Spleen (tissue), 11 donors: ENCODE measurements at regions not wholly inside any gene's neighbourhood (a gene's known extent, or its start where the extent isn't known, plus 50 kb on each side); places are given as distances from the start of the nearest gene placed in this dataset.

ENCODE experiments used
- DNase-seq: peaks from one replicate; pipeline ENCODE4 v3.0.0-alpha.2; 2020
- H3K27ac ChIP-seq, 8 donors: fragments of 200-600 bp; sonication (generic) in 7 of 8; 1 replicate in 4 of 8; 2 replicates in 4 of 8; pipeline versions ENCODE4 v1.5.0 to v1.8.0; 2016 to 2021; ENCODE audit warnings: inconsistent platforms in 4 of 8, mild to moderate bottlenecking in 4 of 8, moderate library complexity in 1 of 8
- H3K27me3 ChIP-seq, 7 donors: fragments of 200-600 bp; sonication (generic) in 6 of 7; replicated peaks in 1 of 7; 1 replicate in 4 of 7; 2 replicates in 3 of 7; pipeline versions ENCODE4 v1.5.0 to v1.8.0; 2016 to 2021; ENCODE audit warnings: inconsistent platforms in 3 of 7, mild to moderate bottlenecking in 1 of 7
- H3K36me3 ChIP-seq, 6 donors: fragments of 200-600 bp; sonication (generic) in 5 of 6; 1 replicate in 4 of 6; 2 replicates in 2 of 6; pipeline versions ENCODE4 v1.5.0 to v1.8.0; 2016 to 2021; ENCODE audit warnings: inconsistent platforms in 2 of 6
- H3K4me1 ChIP-seq, 6 donors: fragments of 200-600 bp; sonication (generic) in 5 of 6; 1 replicate in 3 of 6; 2 replicates in 3 of 6; pipeline versions ENCODE4 v1.5.0 to v1.8.0; 2016 to 2021; ENCODE audit warnings: inconsistent platforms in 3 of 6
- H3K4me3 ChIP-seq, 8 donors: fragments of 200-600 bp; sonication (generic) in 7 of 8; 1 replicate in 4 of 8; 2 replicates in 4 of 8; pipeline versions ENCODE4 v1.5.0 to v1.8.0; 2016 to 2021; ENCODE audit warnings: inconsistent platforms in 4 of 8, mild to moderate bottlenecking in 4 of 8, moderate library complexity in 2 of 8
- H3K9me3 ChIP-seq, 8 donors: fragments of 200-600 bp; sonication (generic) in 7 of 8; 1 replicate in 4 of 8; 2 replicates in 4 of 8; pipeline versions ENCODE4 v1.5.0 to v1.8.0; 2016 to 2021; ENCODE audit warnings: inconsistent platforms in 4 of 8
- POLR2A ChIP-seq, 3 donors: fragments of 450-650 bp; IDR thresholded peaks; one replicate each; pipeline ENCODE4 v1.5.1; 2017; ENCODE audit warnings: antibody characterized with exemption in 3 of 3, mild to moderate bottlenecking in 1 of 3
- POLR2AphosphoS5 ChIP-seq, 3 donors: sonication (generic); formaldehyde crosslinking; IDR thresholded peaks; one replicate each; pipeline ENCODE4 v1.5.1; 2017; ENCODE audit warnings: antibody characterized with exemption in 3 of 3
- WGBS, 5 donors: extraction: QIAGEN DNeasy Blood & Tissue Kit in 3 of 5; methylation state at CpG; one replicate each; pipeline versions ENCODE4 v1.1.5 to v1.1.7; 2013 to 2018; 5-methylcytosine and 5-hydroxymethylcytosine counted together
- intact Hi-C: fragments of 100-400 bp; cut with DNase I; formaldehyde crosslinking; loops from one replicate; pipeline ENCODE4 v1.15.0; 2023; ENCODE audit warnings: low total_unique reads
- TF ChIP-seq, protein P1 (sequence below), 11 experiments: fragments of 200-600 bp in 7 of 11; fragments of 450-650 bp in 4 of 11; sonication (generic) in 4 of 11; IDR thresholded peaks in 8 of 11; conservative IDR thresholded peaks in 3 of 11; 1 replicate in 7 of 11; 2 replicates in 4 of 11; pipeline versions ENCODE4 v1.4.0 to v1.8.0; 2016 to 2021; ENCODE audit warnings: antibody characterized with exemption in 11 of 11, inconsistent platforms in 4 of 11, mild to moderate bottlenecking in 1 of 11
- donor health status: healthy with polysubstance abuse.
- donor health status: DM: no; HTN: no; CAD: no; lungs with moderate emphysema.
- donor health status: DM: no; HTN: no; CAD: no.
- donor health status: Bipolar disorder and iron deficiency.
- donor health status: healthy.
- donor health status: DM: no; HTN: no; CAD: no.
- donor health status: DM: yes; HTN: yes; CAD: no.

DNA sequence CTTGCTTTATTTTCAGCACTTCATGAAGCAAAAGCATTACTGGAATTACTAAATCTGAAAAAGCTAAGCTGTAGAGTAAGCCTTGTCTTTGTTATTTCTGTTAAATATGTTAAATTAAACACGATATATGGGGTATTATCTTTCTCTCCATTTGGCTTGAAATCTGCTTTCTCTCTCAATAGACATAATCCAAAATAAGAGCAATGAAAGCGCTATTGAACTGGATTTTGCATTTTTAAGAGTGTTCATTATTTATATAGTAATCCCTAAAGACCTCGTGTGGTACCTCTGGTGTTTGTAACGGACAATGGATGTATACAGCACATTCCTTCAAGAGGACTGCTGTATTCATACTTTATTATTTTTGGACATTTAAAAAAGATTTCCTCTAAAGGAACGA, 91.5 kb upstream of the KCNE2 start:
- Histone ChIP-seq H3K4me3 (no peak overlapping the region), H3K27me3 (no peaks in the 10 kb centered on the region), H3K36me3 (no peaks in the 10 kb centered on the region), H3K4me1 (peaks cover 0 to 3% (median 0%) of the 10 kb centered on the region in 6 donors), H3K27ac (no peak overlapping the region), H3K9me3 (no peaks in the 10 kb centered on the region)
- 87 to 93% (median 91%) methylated on average over 5 of the region's 5 CpGs for WGBS, 5 donors
- DNase-seq = no peak
- TF ChIP-seq, protein P1, sequence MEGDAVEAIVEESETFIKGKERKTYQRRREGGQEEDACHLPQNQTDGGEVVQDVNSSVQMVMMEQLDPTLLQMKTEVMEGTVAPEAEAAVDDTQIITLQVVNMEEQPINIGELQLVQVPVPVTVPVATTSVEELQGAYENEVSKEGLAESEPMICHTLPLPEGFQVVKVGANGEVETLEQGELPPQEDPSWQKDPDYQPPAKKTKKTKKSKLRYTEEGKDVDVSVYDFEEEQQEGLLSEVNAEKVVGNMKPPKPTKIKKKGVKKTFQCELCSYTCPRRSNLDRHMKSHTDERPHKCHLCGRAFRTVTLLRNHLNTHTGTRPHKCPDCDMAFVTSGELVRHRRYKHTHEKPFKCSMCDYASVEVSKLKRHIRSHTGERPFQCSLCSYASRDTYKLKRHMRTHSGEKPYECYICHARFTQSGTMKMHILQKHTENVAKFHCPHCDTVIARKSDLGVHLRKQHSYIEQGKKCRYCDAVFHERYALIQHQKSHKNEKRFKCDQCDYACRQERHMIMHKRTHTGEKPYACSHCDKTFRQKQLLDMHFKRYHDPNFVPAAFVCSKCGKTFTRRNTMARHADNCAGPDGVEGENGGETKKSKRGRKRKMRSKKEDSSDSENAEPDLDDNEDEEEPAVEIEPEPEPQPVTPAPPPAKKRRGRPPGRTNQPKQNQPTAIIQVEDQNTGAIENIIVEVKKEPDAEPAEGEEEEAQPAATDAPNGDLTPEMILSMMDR (IDR thresholded peaks at IDR 0.05 in 8 of 11, conservative IDR thresholded peaks at IDR 0.05 in 3 of 11) = no peak
- TF ChIP-seq POLR2A (IDR thresholded peaks at IDR 0.05) = no peak
- TF ChIP-seq POLR2AphosphoS5 (IDR thresholded peaks at IDR 0.05) = no peak
- intact Hi-C loops = no loop called here

DNA sequence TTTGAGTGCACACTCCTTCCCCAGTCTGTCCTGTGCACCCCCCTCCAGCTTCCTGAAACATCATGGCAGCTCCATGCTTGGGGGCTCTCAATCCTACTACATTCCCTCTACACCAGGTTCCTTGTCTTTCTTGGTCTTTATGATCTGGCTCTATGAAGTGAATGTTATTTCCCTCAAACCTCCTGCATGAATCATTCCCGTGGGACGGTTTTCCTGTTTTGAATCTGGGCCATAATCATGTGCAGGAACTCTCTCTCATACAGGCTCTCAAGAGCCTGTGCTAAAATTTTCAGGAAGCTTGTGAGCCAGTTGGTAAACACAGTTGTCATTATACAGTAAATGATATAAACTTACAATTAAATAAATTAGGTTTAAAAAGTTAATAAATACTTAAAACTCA, 89.8 kb upstream of the KCNE2 start:
- DNase-seq = no peak
- intact Hi-C loops = no loop called here
- H3K27me3 ChIP-seq = no peaks in the 10 kb centered on the region
- H3K36me3 ChIP-seq = no peaks in the 10 kb centered on the region
- peaks cover 0 to 3% (median 0%) of the 10 kb centered on the region in 6 donors for H3K4me1 ChIP-seq
- TF ChIP-seq, protein P1 (IDR thresholded peaks at IDR 0.05 in 8 of 11, conservative IDR thresholded peaks at IDR 0.05 in 3 of 11) = no peak
- TF ChIP-seq POLR2AphosphoS5 (IDR thresholded peaks at IDR 0.05) (no peak), POLR2A (IDR thresholded peaks at IDR 0.05) (no peak)
- H3K9me3 ChIP-seq = no peaks in the 10 kb centered on the region
- 65 to 73% (median 70%) methylated on average over 2 of the region's 2 CpGs for whole genome bisulfite sequencing, 5 donors
- no peak overlapping the region for H3K27ac ChIP-seq
- H3K4me3 ChIP-seq = no peak overlapping the region

DNA sequence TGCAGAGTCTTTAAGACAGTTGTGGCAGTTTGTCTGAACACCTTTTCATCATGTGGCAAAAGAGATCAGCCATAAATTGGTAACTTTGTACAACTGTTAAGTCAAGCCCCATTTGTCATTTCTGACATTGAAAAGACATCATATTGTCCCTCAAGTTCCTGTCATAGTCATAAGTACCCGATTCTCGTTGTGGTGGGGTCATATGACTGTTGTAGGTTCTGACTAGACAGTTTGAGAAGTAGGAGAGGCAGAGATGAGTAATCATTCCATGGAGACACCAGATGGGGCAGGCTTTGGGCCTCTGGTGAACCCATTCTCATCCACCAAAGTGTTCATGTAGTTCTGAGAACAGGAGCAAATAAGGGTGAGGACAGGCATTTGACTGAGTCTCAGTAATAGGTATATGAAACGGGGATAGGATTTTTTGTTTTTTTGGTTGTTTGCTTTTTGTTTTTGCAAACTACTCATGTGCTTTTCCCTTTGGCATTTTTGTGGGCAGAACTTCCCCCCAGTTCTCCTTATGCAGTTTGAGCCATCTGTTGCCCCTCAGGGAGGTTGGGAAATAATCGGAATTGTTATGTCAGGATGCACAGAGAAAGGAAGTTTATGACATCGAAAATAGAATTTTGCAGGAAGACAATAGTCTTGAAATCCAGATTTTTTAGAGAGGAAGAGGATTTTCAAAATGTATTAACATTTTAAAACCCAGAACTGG, 86.9 kb upstream of the KCNE2 start:
- intact Hi-C loops = no loop called here
- DNase-seq = no peak
- Histone ChIP-seq H3K9me3 (no peaks in the 10 kb centered on the region), H3K27me3 (no peaks in the 10 kb centered on the region), H3K4me3 (no peak overlapping the region), H3K27ac (no peak overlapping the region), H3K4me1 (no peaks in the 10 kb centered on the region), H3K36me3 (no peaks in the 10 kb centered on the region)
- TF ChIP-seq, protein P1 (IDR thresholded peaks at IDR 0.05 in 8 of 11, conservative IDR thresholded peaks at IDR 0.05 in 3 of 11) = no peak
- TF ChIP-seq POLR2AphosphoS5 (IDR thresholded peaks at IDR 0.05) (no peak), POLR2A (IDR thresholded peaks at IDR 0.05) (no peak)
- 50 to 68% (median 63%) methylated on average over 5 of the region's 5 CpGs for WGBS, 5 donors

DNA sequence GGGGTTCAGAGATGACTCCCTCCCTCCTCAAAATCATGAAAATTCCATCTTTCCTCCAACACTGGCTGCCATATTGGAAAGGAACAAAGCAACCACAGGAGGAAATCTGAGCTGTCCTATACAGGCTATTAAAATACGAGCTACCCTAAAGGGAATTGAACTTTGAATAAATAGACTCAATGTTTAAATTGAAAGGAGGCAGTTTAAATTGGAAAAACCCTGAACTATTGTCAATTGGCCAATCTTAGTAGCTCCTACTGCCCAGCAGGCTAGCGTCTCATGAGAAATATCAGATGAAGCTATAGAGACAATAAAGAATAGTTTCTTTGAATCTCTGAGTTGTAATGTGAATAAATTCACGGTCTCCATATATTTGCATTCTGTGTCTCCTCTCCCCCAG, 85.4 kb upstream of the KCNE2 start:
- TF ChIP-seq, protein P1 (IDR thresholded peaks at IDR 0.05 in 8 of 11, conservative IDR thresholded peaks at IDR 0.05 in 3 of 11) = no peak
- TF ChIP-seq POLR2A (IDR thresholded peaks at IDR 0.05) = no peak
- TF ChIP-seq POLR2AphosphoS5 (IDR thresholded peaks at IDR 0.05) = no peak
- intact Hi-C loops = no loop called here
- DNase-seq = no peak
- WGBS, 5 donors = 87 to 95% (median 93%) methylated on average over 3 of the region's 3 CpGs
- Histone ChIP-seq H3K4me1 (no peaks in the 10 kb centered on the region), H3K4me3 (no peak overlapping the region), H3K27me3 (no peaks in the 10 kb centered on the region), H3K9me3 (no peaks in the 10 kb centered on the region), H3K36me3 (no peaks in the 10 kb centered on the region), H3K27ac (no peak overlapping the region)
